ENCODE measurements at regions not wholly inside any gene's neighbourhood (a gene's known extent, or its start where the extent isn't known, plus 50 kb on each side); places are given as distances from the start of the nearest gene placed in this dataset.

DNA sequence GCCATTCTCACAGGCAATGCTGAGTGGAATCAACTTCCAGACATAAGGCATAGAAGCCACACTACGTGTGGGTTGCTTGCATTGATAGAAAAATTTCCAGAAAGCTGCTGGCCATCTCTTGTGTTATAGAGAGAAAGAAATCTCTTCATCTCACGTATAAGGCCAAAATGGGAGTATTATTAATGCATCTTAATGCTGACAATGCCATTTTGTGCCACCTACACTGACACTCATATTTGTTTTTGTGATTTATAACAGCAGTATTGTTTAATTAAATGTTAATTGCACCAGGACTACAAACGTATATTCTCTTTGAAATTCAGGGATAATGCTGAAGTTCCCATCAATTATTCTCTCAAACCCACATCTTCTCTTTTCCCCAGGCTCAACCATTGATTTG is 56.1 kb upstream of the TMEM132D start:
- Histone ChIP-seq H3K4me1 (ENCODE audit: insufficient read depth, low read length) (no peaks in the 10 kb centered on the region), H3K4me3 (ENCODE audit: low read length) (no peak overlapping the region), H3K27ac (ENCODE audit: low read depth, low read length) (no peak overlapping the region), H3K27me3 (ENCODE audit: insufficient read depth, low read length, poor library complexity, severe bottlenecking) (no peaks in the 10 kb centered on the region), H3K9me3 (ENCODE audit: low read length) (no peaks in the 10 kb centered on the region), H3K36me3 (ENCODE audit: insufficient read depth, low read length) (no peaks in the 10 kb centered on the region)
- Mint-ChIP-seq H3K4me1 (no peaks in the 10 kb centered on the region), H3K27ac (no peak overlapping the region), H3K9me3 (peaks cover 0 to 6% (median 0%) of the 10 kb centered on the region in 5 donors), H3K27me3 (peaks cover 0 to 2% of the 10 kb centered on the region in 2 donors), H3K36me3 (no peaks in the 10 kb centered on the region), H3K4me3 (no peak overlapping the region)
- DNase-seq, result no peak
- ChIA-PET POLR2A (no interaction called here), CTCF (no interaction called here)

GRCh38 chr12:129961091-129961490 is 57.3 kb upstream of the TMEM132D start:
- Mint-ChIP-seq H3K27ac (no peak overlapping the region), H3K4me1 (no peaks in the 10 kb centered on the region), H3K9me3 (peaks cover 0 to 6% (median 2%) of the 10 kb centered on the region in 5 donors), H3K36me3 (no peaks in the 10 kb centered on the region), H3K27me3 (peaks cover 0 to 5% of the 10 kb centered on the region in 2 donors), H3K4me3 (no peak overlapping the region)
- Histone ChIP-seq H3K27ac (ENCODE audit: low read depth, low read length) (no peak overlapping the region), H3K36me3 (ENCODE audit: insufficient read depth, low read length) (no peaks in the 10 kb centered on the region), H3K9me3 (ENCODE audit: low read length) (no peaks in the 10 kb centered on the region), H3K27me3 (ENCODE audit: insufficient read depth, low read length, poor library complexity, severe bottlenecking) (no peaks in the 10 kb centered on the region), H3K4me1 (ENCODE audit: insufficient read depth, low read length) (no peaks in the 10 kb centered on the region), H3K4me3 (ENCODE audit: low read length) (no peak overlapping the region)
- ChIA-PET CTCF (no interaction called here), POLR2A (no interaction called here)
- DNase-seq, result no peak

GRCh38 chr12:129961856-129962255 is 58.0 kb upstream of the TMEM132D start:
- DNase-seq, result no peak
- Mint-ChIP-seq H3K4me1 (no peaks in the 10 kb centered on the region), H3K9me3 (peaks cover 0 to 6% (median 2%) of the 10 kb centered on the region in 5 donors), H3K27ac (peak overlapping the region in 1 of 8 donors; percentile 43), H3K36me3 (no peaks in the 10 kb centered on the region), H3K27me3 (peaks cover 0 to 7% of the 10 kb centered on the region in 2 donors), H3K4me3 (no peak overlapping the region)
- Histone ChIP-seq H3K4me1 (ENCODE audit: insufficient read depth, low read length) (no peaks in the 10 kb centered on the region), H3K4me3 (ENCODE audit: low read length) (no peak overlapping the region), H3K27me3 (ENCODE audit: insufficient read depth, low read length, poor library complexity, severe bottlenecking) (no peaks in the 10 kb centered on the region), H3K27ac (ENCODE audit: low read depth, low read length) (no peak overlapping the region), H3K9me3 (ENCODE audit: low read length) (no peaks in the 10 kb centered on the region), H3K36me3 (ENCODE audit: insufficient read depth, low read length) (no peaks in the 10 kb centered on the region)
- ChIA-PET CTCF (no interaction called here), POLR2A (no interaction called here)

- H3K4me1 Mint-ChIP-seq, result no peaks in the 10 kb centered on the region
- H3K9me3 Mint-ChIP-seq, result peaks cover 0 to 2% (median 0%) of the 10 kb centered on the region in 5 donors
- H3K27me3 ChIP-seq (ENCODE audit: insufficient read depth, low read length, poor library complexity, severe bottlenecking), result no peaks in the 10 kb centered on the region
- no peak overlapping the region for H3K27ac Mint-ChIP-seq
- ChIA-PET POLR2A (no interaction called here), CTCF (no interaction called here)
- H3K27ac ChIP-seq (ENCODE audit: low read depth, low read length), result no peak overlapping the region
- H3K36me3 Mint-ChIP-seq, result no peaks in the 10 kb centered on the region
- no peak overlapping the region for H3K4me3 Mint-ChIP-seq
- no peaks in the 10 kb centered on the region for H3K4me1 ChIP-seq (ENCODE audit: insufficient read depth, low read length)
- peaks cover 0 to 7% of the 10 kb centered on the region in 2 donors for H3K27me3 Mint-ChIP-seq
- H3K36me3 ChIP-seq (ENCODE audit: insufficient read depth, low read length), result no peaks in the 10 kb centered on the region
- no peak for DNase-seq
- no peak overlapping the region for H3K4me3 ChIP-seq (ENCODE audit: low read length)
- no peaks in the 10 kb centered on the region for H3K9me3 ChIP-seq (ENCODE audit: low read length)
These were observed 60.5 kb upstream of the TMEM132D start for GRCh38 chr12:129964300-129964699.

- Mint-ChIP-seq H3K9me3 (peaks cover 0 to 2% (median 0%) of the 10 kb centered on the region in 5 donors), H3K4me3 (no peak overlapping the region), H3K4me1 (no peaks in the 10 kb centered on the region), H3K36me3 (no peaks in the 10 kb centered on the region), H3K27ac (no peak overlapping the region), H3K27me3 (peaks cover 0 to 7% of the 10 kb centered on the region in 2 donors)
- H3K9me3 ChIP-seq (ENCODE audit: low read length), result no peaks in the 10 kb centered on the region
- H3K36me3 ChIP-seq (ENCODE audit: insufficient read depth, low read length), result no peaks in the 10 kb centered on the region
- H3K4me3 ChIP-seq (ENCODE audit: low read length), result no peak overlapping the region
- no peak for DNase-seq
- CTCF ChIA-PET, result no interaction called here
- POLR2A ChIA-PET, result no interaction called here
- no peak overlapping the region for H3K27ac ChIP-seq (ENCODE audit: low read depth, low read length)
- no peaks in the 10 kb centered on the region for H3K27me3 ChIP-seq (ENCODE audit: insufficient read depth, low read length, poor library complexity, severe bottlenecking)
- H3K4me1 ChIP-seq (ENCODE audit: insufficient read depth, low read length), result no peaks in the 10 kb centered on the region
These were observed 61.1 kb upstream of the TMEM132D start for GRCh38 chr12:129964826-129965457.

DNA sequence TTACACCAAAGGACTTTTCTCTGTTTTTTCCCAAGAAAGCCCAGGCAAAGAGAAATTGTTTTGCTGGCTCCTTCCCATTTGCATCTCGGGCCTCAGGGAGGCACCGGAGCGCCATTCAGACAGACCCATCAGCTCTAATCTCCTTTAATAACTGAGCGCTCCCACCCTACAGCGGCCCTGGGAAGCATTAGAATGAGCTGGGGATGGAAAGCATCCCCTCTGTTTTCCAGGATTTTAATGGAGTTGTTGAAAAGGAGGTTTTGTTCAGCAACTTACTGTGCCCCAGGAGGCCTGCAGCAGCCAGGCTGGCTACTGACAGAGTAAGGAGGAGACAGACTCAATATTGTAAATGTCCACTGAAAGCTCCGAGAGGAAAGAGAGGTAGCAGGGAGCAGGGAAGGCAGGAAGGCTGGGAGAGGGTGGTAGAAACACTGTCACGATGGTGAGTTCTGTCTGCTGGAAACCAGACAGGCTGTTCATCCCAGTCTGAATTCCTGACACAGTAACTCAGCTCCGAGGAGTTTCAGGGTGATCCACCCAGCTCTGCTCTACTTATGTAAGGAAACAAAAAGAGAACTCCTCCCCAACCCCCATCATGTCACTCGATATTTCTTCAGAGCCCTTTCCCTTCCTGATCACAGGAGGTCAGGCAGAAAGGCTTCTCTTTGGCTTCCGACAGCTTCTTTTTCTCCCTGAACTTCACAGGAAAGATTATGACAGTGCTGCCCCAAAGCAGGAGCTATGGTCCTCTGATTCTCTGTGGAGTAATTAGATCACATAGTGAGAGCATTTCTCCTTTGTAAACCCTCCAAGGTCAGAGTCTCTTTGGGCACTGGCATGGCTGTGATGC is 62.5 kb upstream of the TMEM132D start:
- DNase-seq, result no peak
- H3K27me3 ChIP-seq (ENCODE audit: insufficient read depth, low read length, poor library complexity, severe bottlenecking), result no peaks in the 10 kb centered on the region
- no peaks in the 10 kb centered on the region for H3K4me1 ChIP-seq (ENCODE audit: insufficient read depth, low read length)
- Mint-ChIP-seq H3K4me3 (no peak overlapping the region), H3K27me3 (peaks cover 0 to 7% of the 10 kb centered on the region in 2 donors), H3K9me3 (peaks cover 0 to 4% (median 3%) of the 10 kb centered on the region in 5 donors), H3K4me1 (no peaks in the 10 kb centered on the region), H3K36me3 (no peaks in the 10 kb centered on the region), H3K27ac (peak overlapping the region in 1 of 8 donors; percentile 32)
- ChIA-PET POLR2A (no interaction called here), CTCF (interaction anchor here (1.7 kb wide), 1 partner anchor 13 kb away, joined by 3 read pairs; no protein-coding TSS in a partner anchor)
- H3K9me3 ChIP-seq (ENCODE audit: low read length), result no peaks in the 10 kb centered on the region
- no peaks in the 10 kb centered on the region for H3K36me3 ChIP-seq (ENCODE audit: insufficient read depth, low read length)
- no peak overlapping the region for H3K27ac ChIP-seq (ENCODE audit: low read depth, low read length)
- H3K4me3 ChIP-seq (ENCODE audit: low read length), result no peak overlapping the region

- no peaks in the 10 kb centered on the region for H3K36me3 ChIP-seq (ENCODE audit: insufficient read depth, low read length)
- H3K4me1 ChIP-seq (ENCODE audit: insufficient read depth, low read length), result no peaks in the 10 kb centered on the region
- H3K9me3 Mint-ChIP-seq, result peaks cover 0 to 5% (median 4%) of the 10 kb centered on the region in 5 donors
- no peaks in the 10 kb centered on the region for H3K4me1 Mint-ChIP-seq
- no peak overlapping the region for H3K4me3 Mint-ChIP-seq
- H3K9me3 ChIP-seq (ENCODE audit: low read length), result no peaks in the 10 kb centered on the region
- peaks cover 0 to under 1% of the 10 kb centered on the region in 2 donors for H3K27me3 Mint-ChIP-seq
- H3K27ac Mint-ChIP-seq, result no peak overlapping the region
- no peaks in the 10 kb centered on the region for H3K27me3 ChIP-seq (ENCODE audit: insufficient read depth, low read length, poor library complexity, severe bottlenecking)
- ChIA-PET CTCF (no interaction called here), POLR2A (no interaction called here)
- H3K4me3 ChIP-seq (ENCODE audit: low read length), result no peak overlapping the region
- H3K27ac ChIP-seq (ENCODE audit: low read depth, low read length), result no peak overlapping the region
- H3K36me3 Mint-ChIP-seq, result no peaks in the 10 kb centered on the region
- DNase-seq, result no peak
These were observed 67.9 kb upstream of the TMEM132D start for GRCh38 chr12:129971721-129972120.

- ChIA-PET CTCF (no interaction called here), POLR2A (no interaction called here)
- Mint-ChIP-seq H3K36me3 (no peaks in the 10 kb centered on the region), H3K27ac (no peak overlapping the region), H3K4me3 (no peak overlapping the region), H3K9me3 (peaks cover 2 to 5% (median 4%) of the 10 kb centered on the region in 5 donors), H3K27me3 (no peaks in the 10 kb centered on the region), H3K4me1 (no peaks in the 10 kb centered on the region)
- H3K9me3 ChIP-seq (ENCODE audit: low read length), result no peaks in the 10 kb centered on the region
- no peaks in the 10 kb centered on the region for H3K27me3 ChIP-seq (ENCODE audit: insufficient read depth, low read length, poor library complexity, severe bottlenecking)
- H3K27ac ChIP-seq (ENCODE audit: low read depth, low read length), result no peak overlapping the region
- no peaks in the 10 kb centered on the region for H3K4me1 ChIP-seq (ENCODE audit: insufficient read depth, low read length)
- H3K4me3 ChIP-seq (ENCODE audit: low read length), result no peak overlapping the region
- H3K36me3 ChIP-seq (ENCODE audit: insufficient read depth, low read length), result no peaks in the 10 kb centered on the region
- DNase-seq, result no peak
These were observed 69.6 kb upstream of the TMEM132D start for GRCh38 chr12:129973236-129973961.

Data from CD8-positive, alpha-beta memory T cell (primary cell).